ENCODE measurements at regions not wholly inside any gene's neighbourhood (a gene's known extent, or its start where the extent isn't known, plus 50 kb on each side); places are given as distances from the start of the nearest gene placed in this dataset.
"Not testable (repeated sequence)": the region's sequence is repeated elsewhere in the genome, so short reads cannot be mapped to it uniquely, and the experiment has no call there.

DNA sequence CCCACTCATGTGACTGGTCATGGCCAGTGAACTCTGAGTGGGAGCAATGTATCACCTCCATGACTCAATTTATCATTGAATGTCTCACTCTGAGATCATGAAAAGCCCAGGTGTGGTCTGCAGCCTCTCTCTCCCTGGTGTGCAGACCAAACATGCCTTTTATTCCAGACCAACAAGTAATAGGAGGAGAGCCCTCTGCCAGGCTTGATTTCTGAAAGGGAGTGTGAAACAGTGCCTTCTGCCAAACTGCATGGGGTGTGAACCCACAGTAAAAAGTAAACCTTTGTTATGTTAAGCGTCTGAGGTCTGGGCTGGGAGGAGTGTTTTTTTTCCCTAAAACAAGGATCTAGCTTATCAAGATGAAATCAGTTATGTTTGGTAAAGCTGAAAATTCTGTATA, 601.2 kb downstream of the ADCYAP1 start:
- no peak for DNase-seq

DNA sequence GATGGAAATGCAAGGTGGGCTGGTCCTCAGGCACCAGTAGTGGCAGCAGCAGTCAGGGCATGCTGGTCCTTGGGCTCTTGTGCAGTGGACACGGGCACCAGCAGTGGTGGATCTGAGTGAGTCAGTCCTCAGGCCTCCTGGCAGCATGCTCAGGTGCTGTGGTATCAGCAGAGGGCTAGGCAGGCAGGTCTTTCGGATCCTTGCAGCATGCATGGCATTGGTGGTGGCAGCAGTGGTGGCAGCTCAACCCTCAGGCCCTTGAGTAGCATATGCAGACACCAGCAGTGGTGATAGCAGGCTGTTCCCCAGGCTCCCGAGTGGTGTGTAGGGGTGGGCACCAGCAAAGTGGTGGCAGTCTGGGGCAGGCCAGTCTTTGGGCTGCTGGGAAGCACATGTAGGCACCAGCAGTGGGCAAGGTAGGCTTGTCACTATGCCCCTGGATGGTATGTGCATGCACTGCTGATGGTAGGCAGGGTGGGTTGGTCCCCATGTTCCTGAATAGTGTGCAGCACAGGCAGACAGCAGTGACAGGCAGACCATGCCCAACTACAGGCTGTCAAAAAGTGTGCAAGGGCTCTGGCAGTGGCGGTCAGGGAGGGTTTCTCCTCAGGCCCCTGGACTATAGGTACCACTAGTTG, 606.0 kb downstream of the ADCYAP1 start:
- no peak for DNase-seq

GRCh38 chr18:1511619-1512311, 607.1 kb downstream of the ADCYAP1 start:
- DNase-seq, result no peak

- DNase-seq, result no peak
These were observed 608.8 kb downstream of the ADCYAP1 start for GRCh38 chr18:1513519-1513918.

- DNase-seq, result not testable (repeated sequence)
These were observed 617.0 kb downstream of the ADCYAP1 start for GRCh38 chr18:1521588-1522248.

- DNase-seq, result no peak
These were observed 617.6 kb downstream of the ADCYAP1 start for GRCh38 chr18:1522249-1522615.

GRCh38 chr18:1526991-1527390, 622.3 kb downstream of the ADCYAP1 start:
- DNase-seq, result no peak

- no peak for DNase-seq
These were observed 623.1 kb downstream of the ADCYAP1 start for GRCh38 chr18:1527805-1528204.

DNA sequence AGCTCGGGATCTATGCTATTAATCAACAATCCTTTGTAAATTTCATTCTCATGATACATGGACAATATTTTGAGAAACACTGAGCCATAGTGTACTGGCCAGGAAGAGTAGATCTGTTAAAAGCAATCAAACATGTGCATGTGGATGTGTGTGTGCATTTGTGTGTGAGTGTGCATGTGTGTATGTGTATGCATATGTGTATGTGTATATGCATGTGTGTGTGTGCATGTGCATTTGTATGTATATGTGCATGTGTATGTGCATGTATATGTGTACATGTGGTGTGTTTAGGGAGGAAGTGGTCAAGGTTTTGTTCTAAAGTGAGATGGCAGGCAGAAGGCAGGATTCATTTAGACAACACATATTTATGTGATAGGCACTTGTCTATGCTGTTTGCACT, 623.8 kb downstream of the ADCYAP1 start:
- DNase-seq, result no peak

DNA sequence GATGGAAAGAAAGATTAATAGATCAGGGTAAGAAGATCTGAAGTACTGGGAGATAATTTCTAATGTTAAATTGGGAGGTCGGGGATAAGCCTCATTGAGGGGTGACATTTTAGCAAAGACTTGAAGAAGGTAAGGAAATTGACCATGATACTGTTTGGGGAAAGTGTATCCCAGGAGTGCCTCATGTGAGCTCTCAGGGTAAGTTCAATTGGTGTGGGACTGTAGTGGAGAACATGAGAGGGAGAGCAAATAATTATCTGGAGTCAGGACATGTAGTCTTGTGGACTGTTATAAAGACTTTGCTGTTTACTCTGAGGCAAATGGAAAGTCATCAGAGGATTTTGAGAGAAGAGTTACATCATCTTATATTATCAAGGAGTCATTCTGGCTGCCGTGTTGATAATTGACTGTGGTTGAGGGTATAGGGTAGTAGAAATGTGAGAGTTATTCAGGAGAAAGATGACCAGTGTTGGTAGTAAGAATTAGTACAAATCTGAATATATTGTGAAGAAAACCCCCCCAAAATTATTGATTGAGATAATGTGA, 624.4 kb downstream of the ADCYAP1 start:
- no peak for DNase-seq

DNA sequence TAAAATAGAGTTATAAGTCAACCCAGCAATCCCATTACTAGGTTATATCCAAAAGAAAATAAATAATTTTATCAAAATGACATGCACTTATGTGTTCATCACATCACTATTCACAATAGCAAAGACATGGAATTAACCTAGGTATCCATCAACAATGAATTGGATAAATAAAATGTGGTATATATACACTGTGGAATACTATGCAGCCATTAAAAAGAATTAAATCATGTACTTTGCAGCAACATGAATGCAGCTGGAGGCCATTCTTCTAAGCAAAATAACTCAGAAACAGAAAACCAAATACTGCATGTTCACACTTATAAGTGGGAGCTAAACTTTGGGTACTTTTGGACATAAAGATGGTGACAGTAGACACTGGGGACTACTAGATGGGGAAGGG, 626.0 kb downstream of the ADCYAP1 start:
- DNase-seq, result no peak

DNA sequence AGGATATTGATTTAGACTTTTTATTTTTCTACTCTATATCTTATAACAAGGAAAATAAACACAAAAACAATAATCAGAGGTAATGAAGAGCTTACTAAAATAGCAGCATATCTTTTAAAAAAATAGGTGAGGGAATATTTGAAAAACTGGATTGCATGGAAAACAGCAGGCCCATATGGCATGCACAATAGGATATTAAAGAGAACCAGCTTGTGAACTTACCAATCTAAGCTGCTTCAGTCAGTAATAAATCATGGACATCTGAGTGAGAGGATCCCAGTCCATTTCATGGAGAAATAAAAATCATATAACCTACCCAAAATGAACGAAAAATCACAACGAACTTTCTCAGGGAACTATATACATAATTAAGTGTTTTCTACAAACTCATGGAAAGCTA, 634.6 kb downstream of the ADCYAP1 start:
- DNase-seq, result no peak

GRCh38 chr18:1541478-1541877, 636.8 kb downstream of the ADCYAP1 start:
- DNase-seq, result no peak

GRCh38 chr18:1542230-1542774, 637.6 kb downstream of the ADCYAP1 start:
- DNase-seq, result no peak

GRCh38 chr18:1544016-1544415, 639.3 kb downstream of the ADCYAP1 start:
- no peak for DNase-seq

DNA sequence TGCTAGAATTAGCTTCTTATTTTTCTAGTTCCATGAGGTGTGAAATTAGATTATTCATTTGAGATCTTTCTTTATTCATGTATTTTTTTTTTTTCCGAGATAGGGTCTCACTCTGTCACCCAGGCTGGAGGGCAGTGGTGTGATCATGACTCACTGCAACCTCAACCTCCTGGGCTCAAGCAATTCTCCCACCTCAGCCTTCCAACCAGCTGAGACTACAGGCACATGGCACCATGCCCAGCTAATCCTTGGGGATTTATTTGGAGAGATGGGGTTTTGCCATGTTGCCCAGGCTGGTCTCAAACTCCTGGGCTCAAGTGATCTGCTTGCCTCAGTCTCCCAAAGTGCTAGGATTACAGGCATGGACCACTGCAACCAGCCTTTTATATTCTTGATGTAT, 653.0 kb downstream of the ADCYAP1 start:
- DNase-seq, result not testable (repeated sequence)

- no peak for DNase-seq
These were observed 654.9 kb downstream of the ADCYAP1 start for GRCh38 chr18:1559563-1559962.

DNA sequence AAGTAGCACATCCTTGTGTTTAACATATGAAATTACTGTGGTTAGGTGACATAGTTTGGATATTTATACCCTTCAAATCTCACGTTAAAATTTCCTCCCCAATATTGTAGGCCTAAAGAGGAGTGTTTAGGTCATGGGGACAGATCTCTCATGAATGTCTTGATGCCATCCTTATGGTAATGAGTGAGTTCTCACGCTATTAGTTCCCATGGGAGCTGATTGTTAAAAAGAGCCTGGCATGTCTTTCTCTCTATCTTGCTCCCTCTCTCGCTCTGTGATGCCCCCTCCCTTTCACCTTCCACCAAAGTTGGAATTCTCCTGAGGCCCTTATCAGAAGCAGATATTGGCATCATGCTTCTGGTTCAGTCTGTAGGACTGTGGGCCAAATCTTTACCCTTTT, 660.1 kb downstream of the ADCYAP1 start:
- no peak for DNase-seq

GRCh38 chr18:1571206-1571605, 666.5 kb downstream of the ADCYAP1 start:
- no peak for DNase-seq

DNA sequence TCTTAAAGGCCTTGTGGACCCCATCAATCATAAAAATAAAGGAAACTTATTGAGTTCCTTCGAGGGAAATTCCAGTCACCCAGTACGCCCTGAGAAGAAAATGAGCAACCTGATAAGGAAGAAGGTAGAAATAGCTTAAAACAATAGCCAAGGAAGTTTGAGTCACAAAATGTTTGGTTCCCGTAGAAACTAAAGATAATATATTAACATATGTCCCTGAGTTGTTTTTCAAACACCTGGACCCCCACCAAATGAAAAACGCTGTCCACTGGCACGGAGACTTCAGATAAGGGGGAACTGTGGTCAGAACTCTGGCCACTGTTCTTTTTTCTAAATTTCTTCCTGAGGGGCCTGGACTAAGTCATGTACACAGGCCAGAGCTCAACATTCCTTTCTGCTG, 669.1 kb downstream of the ADCYAP1 start:
- no peak for DNase-seq

- DNase-seq, result no peak
These were observed 670.4 kb downstream of the ADCYAP1 start for GRCh38 chr18:1575084-1575483.

DNA sequence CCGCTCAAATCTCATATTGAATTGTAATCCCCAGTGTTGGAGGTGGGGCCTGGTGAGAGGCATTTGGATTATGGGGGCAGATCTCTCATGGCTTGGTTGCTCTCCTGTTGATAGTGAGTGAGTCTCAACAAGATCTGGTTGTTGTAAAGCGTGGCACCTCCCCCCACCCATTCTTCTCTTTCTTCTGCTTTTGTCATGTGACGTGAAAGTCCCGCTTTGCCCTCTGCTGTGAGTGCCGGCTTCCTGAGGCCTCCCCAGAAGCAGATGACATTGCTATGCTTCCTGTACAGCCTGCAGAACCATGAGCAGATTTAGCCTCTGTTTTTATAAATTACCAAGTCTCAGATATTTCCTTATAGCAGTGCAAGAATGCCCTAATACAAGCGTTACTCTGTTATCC, 673.8 kb downstream of the ADCYAP1 start:
- no peak for DNase-seq

GRCh38 chr18:1581581-1581980, 676.9 kb downstream of the ADCYAP1 start:
- DNase-seq, result no peak

Data from activated effector memory CD4-positive, alpha-beta T cell treated with Interleukin-2 at 50 U/mL for 16 hours (primary cell).